Omental fat pad (tissue), 3 donors: ENCODE measurements at regions not wholly inside any gene's neighbourhood (a gene's known extent, or its start where the extent isn't known, plus 50 kb on each side); places are given as distances from the start of the nearest gene placed in this dataset.

Source experiments
- ATAC-seq: fragments of 150-250 bp; one replicate; pipeline ENCODE4 v1.9.1; 2016; ENCODE audit warnings: mild to moderate bottlenecking, moderate library complexity; ENCODE audit not compliant: low FRiP score
- DNase-seq: peaks from one replicate; pipeline ENCODE4 v3.0.0-alpha.2; 2019; ENCODE audit warnings: low spot score
- TF ChIP-seq, protein P1 (sequence below), 3 donors: fragments of 450-650 bp; IDR thresholded peaks; one replicate each; pipeline ENCODE4 v1.5.1; 2016 to 2017; ENCODE audit warnings: antibody characterized with exemption in 3 of 3, mild to moderate bottlenecking in 3 of 3, moderate library complexity in 2 of 3

DNA sequence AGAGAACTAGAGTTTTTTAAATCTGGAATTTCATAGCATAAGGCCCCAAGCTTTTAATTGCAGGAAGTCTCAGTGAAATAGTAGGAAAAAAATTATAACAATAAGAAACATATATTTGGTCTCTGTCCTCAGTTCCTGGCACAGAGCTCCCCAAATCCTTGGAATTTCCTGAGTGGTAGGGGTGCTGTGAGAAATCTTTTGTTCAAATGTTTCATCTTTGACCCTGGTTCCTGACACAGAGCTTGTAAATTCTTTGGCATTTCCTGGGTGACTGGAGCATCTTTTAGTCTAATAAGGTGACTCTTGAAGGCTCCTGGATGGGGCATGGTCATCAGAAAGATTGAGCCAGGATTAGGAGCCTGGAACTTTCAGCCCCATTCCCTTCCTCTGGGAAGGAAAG lies 225.7 kb upstream of the AJAP1 start:
- TF ChIP-seq, protein P1, sequence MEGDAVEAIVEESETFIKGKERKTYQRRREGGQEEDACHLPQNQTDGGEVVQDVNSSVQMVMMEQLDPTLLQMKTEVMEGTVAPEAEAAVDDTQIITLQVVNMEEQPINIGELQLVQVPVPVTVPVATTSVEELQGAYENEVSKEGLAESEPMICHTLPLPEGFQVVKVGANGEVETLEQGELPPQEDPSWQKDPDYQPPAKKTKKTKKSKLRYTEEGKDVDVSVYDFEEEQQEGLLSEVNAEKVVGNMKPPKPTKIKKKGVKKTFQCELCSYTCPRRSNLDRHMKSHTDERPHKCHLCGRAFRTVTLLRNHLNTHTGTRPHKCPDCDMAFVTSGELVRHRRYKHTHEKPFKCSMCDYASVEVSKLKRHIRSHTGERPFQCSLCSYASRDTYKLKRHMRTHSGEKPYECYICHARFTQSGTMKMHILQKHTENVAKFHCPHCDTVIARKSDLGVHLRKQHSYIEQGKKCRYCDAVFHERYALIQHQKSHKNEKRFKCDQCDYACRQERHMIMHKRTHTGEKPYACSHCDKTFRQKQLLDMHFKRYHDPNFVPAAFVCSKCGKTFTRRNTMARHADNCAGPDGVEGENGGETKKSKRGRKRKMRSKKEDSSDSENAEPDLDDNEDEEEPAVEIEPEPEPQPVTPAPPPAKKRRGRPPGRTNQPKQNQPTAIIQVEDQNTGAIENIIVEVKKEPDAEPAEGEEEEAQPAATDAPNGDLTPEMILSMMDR (IDR thresholded peaks at IDR 0.05), result no peak
- DNase-seq (no peak), ATAC-seq (no peak)

DNA sequence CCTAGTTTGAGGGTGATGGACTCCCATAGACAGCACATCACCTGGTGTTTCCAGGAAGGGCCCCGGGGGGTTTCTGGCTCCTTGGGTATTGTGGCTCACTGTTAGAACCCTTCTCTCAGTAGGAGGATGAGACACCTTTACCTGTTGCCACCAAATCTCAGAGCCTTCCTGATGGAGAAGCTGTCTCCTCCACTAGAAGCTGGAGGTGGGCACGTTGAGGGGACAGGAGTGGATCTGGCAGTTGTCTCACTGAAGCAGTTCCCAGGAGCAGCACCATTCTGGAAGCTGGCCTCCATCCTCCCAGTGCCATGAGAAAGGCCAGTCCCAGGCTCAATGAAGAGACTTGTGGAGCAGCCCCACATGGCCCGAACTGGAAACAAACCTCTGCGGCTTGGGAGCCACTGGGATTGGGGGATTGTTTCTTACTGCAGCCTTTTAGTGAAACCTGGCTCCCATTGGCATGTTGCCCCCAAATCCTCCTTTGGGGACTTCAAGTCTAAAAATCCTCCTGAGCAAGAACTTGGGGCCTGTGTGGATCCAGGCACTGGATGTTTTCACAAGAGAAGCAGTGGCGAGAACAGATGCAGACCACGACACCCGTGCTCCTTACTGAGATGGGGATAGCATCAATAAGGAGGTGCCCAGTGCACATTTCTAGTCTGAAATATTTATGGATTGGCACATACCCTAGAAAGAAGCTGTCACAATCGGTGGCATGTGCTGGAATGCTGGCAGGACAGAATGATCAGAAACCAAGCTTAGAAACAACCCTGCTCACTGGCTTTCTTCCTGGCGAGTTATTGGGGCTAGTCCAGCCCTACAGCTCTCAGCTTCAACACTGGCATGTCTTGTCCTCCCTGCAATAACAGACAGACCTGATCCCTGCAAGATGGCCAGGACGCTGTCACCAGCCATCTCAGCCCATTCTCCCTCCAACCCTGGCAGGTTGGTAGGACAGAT lies 223.7 kb upstream of the AJAP1 start:
- TF ChIP-seq, protein P1 (IDR thresholded peaks at IDR 0.05), result no peak
- no peak for DNase-seq
- ATAC-seq, result no peak

DNA sequence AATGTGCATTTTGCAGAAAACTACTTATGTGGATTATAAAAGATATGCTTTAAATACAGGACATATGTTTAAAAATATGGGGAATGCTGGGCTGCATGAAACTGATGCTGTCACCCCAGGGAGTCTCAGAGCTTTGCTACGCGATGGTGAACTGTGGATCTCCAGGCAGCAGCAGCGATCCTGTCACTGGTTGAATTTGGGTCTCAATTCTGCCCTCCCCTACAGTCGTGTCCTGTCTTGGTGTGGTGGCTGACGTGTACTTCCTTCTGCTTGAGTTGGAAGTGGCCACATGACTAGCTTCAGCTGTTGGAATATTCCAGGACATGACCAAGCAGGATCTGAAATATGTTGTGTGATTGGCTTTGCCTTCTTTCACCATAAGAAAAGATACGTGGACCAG lies 222.9 kb upstream of the AJAP1 start:
- DNase-seq (no peak), ATAC-seq (no peak)
- TF ChIP-seq, protein P1 (IDR thresholded peaks at IDR 0.05), result no peak

DNA sequence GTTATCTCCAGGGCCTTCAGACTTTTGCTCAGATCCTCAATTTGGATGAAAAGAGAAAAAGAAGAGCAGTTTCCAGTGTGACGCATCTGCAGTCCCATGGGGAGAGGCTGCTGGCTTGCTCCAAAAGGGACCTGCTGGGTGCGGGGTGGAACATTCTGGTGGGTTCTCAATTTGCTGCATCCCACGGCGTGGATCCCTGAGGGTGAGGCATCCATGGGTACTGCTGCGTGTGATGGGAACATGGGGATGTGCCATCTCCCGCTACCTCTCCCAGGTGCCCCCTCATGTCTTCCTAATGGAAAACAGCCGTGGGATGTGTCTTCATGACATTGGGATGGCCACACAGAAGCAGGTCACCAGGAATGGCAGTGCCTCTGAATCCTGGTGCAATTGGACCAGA lies 221.3 kb upstream of the AJAP1 start:
- TF ChIP-seq, protein P1 (IDR thresholded peaks at IDR 0.05), result no peak
- ATAC-seq, result no peak

DNA sequence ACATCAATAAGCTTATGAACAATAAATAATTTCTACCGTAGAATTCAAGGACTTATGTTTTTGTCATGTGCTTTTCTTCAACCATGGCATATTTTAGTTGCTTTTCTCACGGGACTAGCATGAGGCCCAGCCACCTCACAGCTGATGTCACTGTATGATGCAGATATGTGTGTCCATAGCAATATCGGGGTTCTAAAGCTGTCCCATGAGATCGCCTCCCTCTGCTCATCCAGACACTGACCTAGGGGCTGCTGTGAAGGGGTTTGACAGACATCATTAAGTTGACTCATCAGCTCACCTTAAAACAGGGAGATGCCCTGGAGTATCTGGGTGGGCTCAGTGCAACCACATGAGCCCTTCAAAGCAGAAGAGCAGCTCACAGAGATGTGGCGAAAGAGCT lies 210.3 kb upstream of the AJAP1 start:
- TF ChIP-seq, protein P1 (IDR thresholded peaks at IDR 0.05), result no peak
- no peak for DNase-seq
- no peak for ATAC-seq

More for the DNA sequence above, 221.3 kb upstream of the AJAP1 start:
- no peak for DNase-seq

DNA sequence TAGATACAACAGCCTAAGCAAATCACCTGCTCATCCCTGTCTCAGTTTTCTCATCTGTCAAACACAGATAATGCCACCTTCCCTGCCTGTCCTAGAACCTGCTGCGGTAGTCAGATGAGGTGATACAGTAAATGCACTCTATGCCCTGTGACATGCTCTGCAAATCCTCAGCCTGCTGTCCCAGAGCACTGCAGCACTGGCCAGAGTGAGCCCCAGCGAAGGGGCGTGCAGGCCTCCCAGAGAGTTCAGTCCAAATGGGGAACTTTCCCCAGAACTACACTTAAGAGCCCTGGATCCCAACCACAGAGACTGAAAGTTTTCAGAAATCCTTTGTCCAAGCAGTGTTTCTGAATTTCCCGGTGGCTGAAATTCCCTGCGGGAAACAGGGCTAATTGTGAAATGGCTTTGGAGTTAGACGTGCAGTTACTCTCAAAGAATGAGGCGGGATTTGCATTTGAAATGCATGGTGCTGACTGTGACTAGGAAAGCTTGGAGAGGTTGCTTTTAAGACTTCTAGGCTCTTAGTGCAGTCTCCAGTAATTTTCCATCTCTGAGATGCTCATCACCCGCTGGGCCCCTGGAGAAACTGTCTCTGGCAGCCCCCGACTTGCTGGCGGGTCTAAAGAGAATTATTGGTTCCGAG lies 206.5 kb upstream of the AJAP1 start:
- TF ChIP-seq, protein P1 (IDR thresholded peaks at IDR 0.05), result no peak
- ATAC-seq, result no peak
- no peak for DNase-seq
